Skeletal muscle cell (primary cell): ENCODE measurements at regions not wholly inside any gene's neighbourhood (a gene's known extent, or its start where the extent isn't known, plus 50 kb on each side); places are given as distances from the start of the nearest gene placed in this dataset.
A peak's percentile ranks its signal among the peaks of the same experiment; 100 is the strongest.

Experiments
- DNase-seq: peaks from one replicate; pipeline ENCODE4 v3.0.0-alpha.2; 2010; ENCODE audit warnings: low read depth
- H3K4me3 ChIP-seq: 2 replicates; pipeline ENCODE4 v1.5.1; 2011; ENCODE audit warnings: low read depth, mild to moderate bottlenecking, control low read depth, low read length, moderate library complexity

GRCh38 chr9:119649205-119649604, 280.0 kb upstream of the BRINP1 start:
- DNase-seq: no peak

GRCh38 chr9:119639287-119639955, 270.2 kb upstream of the BRINP1 start:
- no peak for DNase-seq

More at GRCh38 chr9:119649205-119649604, 280.0 kb upstream of the BRINP1 start:
- H3K4me3 ChIP-seq: no peak overlapping the region

DNA sequence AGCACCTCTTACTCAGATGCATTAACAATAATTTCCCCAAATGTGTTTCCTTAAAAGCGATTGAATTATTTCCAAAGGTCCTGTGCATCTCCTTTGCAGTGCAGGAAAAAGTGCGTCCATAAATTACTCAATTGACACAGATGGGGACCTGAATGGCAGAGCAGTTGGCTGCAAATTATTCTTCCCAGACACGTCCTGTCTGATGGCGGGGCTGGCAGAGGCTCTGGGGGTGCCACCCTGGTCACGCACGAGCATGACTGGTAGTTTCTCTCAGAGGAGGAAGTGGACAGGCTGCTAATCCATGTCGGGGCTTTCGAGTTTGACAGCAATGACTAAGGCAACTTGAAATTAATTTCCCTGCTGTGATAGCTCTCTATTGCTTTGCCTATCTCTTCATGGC, 264.8 kb upstream of the BRINP1 start:
- H3K4me3 ChIP-seq: no peak overlapping the region
- no peak for DNase-seq

More at GRCh38 chr9:119639287-119639955, 270.2 kb upstream of the BRINP1 start:
- no peak overlapping the region for H3K4me3 ChIP-seq

GRCh38 chr9:119611565-119611964, 242.3 kb upstream of the BRINP1 start:
- no peak for DNase-seq

DNA sequence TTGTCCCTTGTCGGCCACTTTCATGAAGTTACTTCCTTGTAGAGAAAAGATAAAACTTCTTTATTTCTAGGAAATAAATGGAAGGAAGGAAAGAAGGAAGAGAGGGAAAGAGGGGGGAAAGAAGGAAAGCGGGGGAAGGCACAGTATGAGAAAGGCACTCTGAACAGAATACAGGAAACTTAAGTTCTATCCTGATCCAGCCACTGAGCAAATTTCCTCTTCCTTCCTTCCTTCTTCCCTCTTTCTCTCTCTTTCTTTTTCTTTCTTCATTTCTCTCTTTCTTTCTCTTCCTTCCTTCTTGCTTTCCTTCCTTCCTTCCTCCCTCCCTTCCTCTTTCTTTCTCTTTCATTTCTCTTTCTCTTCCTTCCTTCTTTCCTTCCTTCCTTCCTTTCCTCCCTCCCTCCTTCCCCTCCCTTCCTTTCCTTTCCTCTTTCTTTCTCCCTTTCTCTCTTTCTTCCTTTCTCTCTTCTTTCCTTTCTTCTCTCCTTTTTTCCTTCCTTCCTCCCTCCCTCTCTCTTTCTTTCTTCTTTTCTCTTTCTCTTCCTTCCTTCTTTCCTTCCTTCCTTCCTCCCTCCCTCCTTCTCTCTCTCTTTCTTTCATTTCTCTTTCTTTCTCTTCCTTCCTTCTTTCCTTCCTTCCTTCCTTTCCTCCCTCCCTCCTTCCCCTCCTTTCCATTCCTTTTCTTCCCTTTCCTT, 240.2 kb upstream of the BRINP1 start:
- no peak overlapping the region for H3K4me3 ChIP-seq
- no peak for DNase-seq

More at GRCh38 chr9:119611565-119611964, 242.3 kb upstream of the BRINP1 start:
- no peak overlapping the region for H3K4me3 ChIP-seq

DNA sequence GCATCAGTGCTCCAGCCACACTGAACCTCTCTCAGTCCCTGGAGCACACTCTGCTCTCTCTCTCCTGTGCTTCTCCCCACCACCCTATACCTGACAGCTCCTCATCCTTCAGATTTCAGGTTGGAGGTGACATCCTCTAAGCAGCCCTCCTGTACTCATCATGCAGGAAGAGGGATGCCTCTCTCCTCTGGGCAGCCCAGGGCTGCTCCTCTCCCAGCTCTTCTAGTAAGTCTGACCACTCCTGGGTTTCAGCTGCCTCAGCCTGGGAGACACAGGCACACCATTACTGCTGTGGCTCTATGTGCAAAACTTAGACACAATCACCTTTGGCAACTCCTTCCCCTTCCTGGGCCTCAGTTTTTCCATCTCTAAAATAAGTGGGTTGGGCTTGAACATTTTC, 232.4 kb upstream of the BRINP1 start:
- H3K4me3 ChIP-seq: no peak overlapping the region
- no peak for DNase-seq

DNA sequence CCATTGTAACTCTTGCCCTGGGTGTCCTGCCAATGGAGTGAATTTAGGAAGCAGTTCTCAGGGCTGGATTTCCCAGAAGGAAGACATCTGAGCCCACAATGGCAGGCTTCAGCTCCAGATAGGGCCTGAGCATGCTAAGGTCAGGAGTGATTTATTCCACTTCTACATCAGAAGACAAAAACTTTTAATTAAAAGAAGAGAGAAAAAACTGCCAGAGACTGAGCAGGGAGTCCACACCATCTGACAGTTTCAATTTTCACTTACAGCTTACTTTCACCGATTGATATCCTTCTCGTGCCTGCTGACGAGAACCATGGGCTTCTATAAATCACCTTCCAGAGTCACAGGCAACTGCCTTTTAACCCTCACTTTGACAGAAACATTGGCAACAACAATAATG, 228.3 kb upstream of the BRINP1 start:
- DNase-seq: no peak
- no peak overlapping the region for H3K4me3 ChIP-seq

DNA sequence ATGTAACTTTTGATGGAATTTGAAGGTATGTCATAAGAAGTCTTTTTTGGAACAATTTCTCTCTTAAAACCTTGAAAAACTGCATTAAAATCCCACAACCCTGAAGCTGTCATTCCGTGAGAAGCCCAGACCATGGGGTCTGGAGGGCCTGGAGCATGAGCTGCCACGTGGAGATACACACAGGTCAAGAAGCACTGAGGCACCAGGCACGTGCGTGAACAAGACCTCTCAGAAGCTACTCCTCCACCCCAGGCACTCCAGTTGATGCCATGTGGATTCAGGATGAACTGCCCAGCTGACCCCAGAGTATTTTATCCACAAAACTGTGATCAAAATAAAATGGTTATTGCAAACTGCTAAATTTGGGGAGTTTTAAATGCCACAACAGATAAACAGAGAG, 227.5 kb upstream of the BRINP1 start:
- no peak for DNase-seq
- H3K4me3 ChIP-seq: no peak overlapping the region

DNA sequence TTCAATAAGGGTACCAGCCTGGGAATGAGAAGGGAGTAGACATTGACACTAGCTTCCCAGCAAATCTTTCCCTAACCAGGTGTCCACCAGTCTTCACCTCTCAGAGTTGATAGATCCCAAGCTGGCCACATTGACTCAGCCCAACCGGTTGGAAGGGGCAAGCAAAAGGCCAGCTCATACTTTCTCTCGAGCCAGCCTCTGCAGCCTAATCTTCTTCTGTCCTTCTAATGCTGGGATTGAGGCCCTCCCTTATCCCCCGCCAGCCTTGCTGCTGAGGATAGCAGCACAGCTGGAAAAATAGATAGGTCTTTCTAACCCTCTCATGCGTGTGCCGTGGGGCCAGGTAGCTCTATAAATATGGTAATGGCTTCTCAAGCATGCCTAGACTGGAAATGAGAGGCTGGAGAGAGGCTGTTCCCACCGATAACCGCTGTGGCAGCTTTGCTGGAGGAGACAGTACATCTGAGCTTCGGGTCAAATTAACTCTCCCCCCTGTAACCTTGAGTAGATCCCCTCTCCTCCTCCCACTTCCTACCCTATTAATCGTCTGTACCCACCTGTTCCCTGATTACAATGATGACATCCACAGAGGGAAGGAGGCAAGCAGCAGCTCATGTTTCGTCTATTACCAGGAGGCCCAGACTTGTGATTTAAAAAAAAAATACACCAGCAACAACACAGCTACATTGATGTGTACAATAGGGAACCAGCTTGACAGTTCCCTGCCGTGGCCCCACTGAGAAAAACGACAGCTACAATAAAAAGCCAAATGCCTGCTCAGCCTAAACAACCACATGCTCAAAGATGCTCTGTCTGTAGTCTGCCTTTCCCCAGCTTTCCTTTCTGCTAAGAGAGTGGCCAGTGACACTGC, 219.9 kb upstream of the BRINP1 start:
- no peak for DNase-seq
- H3K4me3 ChIP-seq: no peak overlapping the region

- H3K4me3 ChIP-seq: no peak overlapping the region
- DNase-seq: no peak
These were observed 208.6 kb upstream of the BRINP1 start for GRCh38 chr9:119577881-119578280.

DNA sequence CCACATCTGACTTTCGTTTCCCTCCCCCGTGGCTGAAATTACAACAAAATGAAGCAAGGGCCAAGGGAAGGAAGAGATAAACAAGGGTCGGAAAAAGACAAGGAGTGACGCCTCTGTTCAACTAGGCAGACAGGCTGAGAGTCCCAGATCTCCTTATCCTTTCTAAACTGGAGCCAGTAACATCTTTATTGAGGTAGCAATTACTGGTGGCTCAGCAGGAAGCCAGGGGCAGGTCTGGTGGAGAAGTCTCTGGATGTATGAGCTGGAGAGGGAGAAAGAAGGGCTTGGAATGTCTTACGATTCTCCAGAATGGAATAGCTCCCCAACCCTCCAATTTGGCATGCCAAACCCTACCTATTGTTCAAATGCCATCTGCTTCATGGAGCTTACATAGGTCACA, 190.8 kb upstream of the BRINP1 start:
- DNase-seq: no peak

GRCh38 chr9:119559056-119559455, 189.8 kb upstream of the BRINP1 start:
- no peak overlapping the region for H3K4me3 ChIP-seq
- DNase-seq: no peak

More for the DNA sequence above, 190.8 kb upstream of the BRINP1 start:
- no peak overlapping the region for H3K4me3 ChIP-seq

- peak; percentile 8 for DNase-seq
- peak overlapping the region; percentile 42 for H3K4me3 ChIP-seq
These were observed 187.1 kb upstream of the BRINP1 start for GRCh38 chr9:119556129-119556875.

GRCh38 chr9:119544492-119544891, 175.3 kb upstream of the BRINP1 start:
- no peak for DNase-seq
- H3K4me3 ChIP-seq: no peak overlapping the region

- H3K4me3 ChIP-seq: no peak overlapping the region
- DNase-seq: no peak
These were observed 167.9 kb upstream of the BRINP1 start for GRCh38 chr9:119537138-119537537.

DNA sequence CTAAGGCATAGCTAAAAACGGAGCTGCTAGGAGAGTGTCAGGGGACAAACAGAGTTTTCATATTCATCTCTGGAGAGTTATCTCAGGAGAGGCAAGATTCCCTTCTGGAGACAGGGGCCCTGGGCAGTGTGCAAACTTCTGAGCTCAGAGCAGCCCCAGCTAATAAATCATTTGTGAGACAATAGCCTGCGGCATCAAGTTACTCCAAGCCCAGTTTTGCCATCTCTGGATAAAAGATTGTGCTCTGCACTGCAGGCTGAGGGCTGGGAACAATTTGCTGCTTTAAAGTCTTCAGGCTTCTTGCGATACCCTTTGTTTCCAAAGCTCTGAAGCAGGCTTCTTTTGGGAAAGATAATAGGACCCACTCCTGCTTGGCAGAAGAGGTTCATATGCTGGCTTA, 164.3 kb upstream of the BRINP1 start:
- no peak for DNase-seq
- no peak overlapping the region for H3K4me3 ChIP-seq

- DNase-seq: no peak
- H3K4me3 ChIP-seq: no peak overlapping the region
These were observed 157.5 kb upstream of the BRINP1 start for GRCh38 chr9:119526698-119527097.

- DNase-seq: no peak
- H3K4me3 ChIP-seq: no peak overlapping the region
These were observed 154.3 kb upstream of the BRINP1 start for GRCh38 chr9:119523508-119523907.

DNA sequence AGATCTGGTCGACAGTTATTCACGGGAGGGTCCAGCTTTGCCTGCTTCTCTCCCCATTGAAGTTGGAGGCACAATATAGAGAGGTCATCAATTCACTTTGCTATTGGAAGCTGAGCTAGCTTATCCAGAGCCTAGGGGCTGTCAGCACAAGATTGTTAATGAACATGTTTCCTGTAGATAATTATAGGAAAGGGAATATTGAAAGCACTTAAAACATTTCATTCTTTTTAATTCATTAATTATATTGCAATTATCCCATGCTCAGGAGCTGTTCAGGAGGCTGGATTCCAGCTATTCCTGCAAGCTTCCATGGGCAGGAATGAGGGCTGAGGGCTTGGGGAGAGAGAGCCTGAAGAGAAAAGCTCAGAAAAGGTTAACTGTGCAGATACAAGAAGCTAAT, 153.1 kb upstream of the BRINP1 start:
- no peak overlapping the region for H3K4me3 ChIP-seq
- no peak for DNase-seq
